22Rv1 (cell line): ENCODE measurements at regions not wholly inside any gene's neighbourhood (a gene's known extent, or its start where the extent isn't known, plus 50 kb on each side); places are given as distances from the start of the nearest gene placed in this dataset.

Source experiments
- H3K27ac ChIP-seq: fragments of 450-650 bp; 2 replicates; pipeline ENCODE4 v1.5.1; 2017
- CTCF ChIP-seq: fragments of 450-650 bp; IDR thresholded peaks from 2 replicates; pipeline ENCODE4 v1.5.1; 2017; ENCODE audit warnings: mild to moderate bottlenecking
- ZFX ChIP-seq: fragments of 450-650 bp; IDR thresholded peaks from 2 replicates; pipeline ENCODE4 v1.6.1; 2017; ENCODE audit warnings: antibody characterized with exemption, borderline replicate concordance

DNA sequence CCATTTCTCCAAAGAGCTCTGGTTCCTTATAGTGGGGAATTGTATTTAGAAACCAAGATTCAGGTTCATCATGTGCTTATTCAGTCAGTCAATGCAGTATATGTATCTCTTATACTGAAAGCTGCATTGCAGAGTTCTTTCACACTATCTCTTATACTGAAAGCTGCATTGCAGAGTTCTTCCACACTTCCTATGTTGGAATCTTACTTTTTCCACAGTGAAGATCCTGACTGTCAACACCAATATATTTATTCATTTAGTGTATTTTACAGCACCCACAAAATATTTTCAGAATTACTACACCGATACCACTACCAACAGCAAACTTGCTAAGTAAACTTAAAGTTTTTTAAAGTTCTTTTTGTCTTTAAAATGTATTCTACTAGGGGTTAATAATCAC is 349.3 kb upstream of the MMS22L start:
- no peak overlapping the region for H3K27ac ChIP-seq
- TF ChIP-seq CTCF (no peak), ZFX (no peak)

- H3K27ac ChIP-seq, result no peak overlapping the region
- no peak for TF ChIP-seq CTCF
- TF ChIP-seq ZFX, result no peak
Observed at GRCh38 chr6:97639702-97640101, 356.7 kb upstream of the MMS22L start.

DNA sequence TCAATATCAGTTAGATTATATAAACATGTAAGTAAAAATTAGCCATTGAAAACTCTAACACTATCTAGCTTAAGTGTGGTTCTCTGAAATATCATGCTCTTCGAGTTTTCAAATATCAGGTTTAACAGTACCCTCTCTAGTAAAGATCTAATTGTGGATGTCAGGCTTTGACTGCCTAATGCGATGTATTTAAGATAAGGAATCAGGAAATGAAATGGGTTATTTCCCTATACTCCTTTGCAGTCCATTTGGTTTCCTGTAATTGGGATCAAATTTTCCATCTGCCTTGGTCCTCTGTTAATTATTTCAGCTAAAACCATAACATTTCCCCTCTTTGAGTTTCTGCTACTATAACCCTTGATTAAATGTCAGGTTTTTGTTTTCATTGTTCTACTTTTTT is 361.3 kb upstream of the MMS22L start:
- H3K27ac ChIP-seq, result no peak overlapping the region
- no peak for TF ChIP-seq CTCF
- TF ChIP-seq ZFX, result no peak

- TF ChIP-seq CTCF (no peak), ZFX (no peak)
- no peak overlapping the region for H3K27ac ChIP-seq
Observed at GRCh38 chr6:97645757-97646156, 362.7 kb upstream of the MMS22L start.

DNA sequence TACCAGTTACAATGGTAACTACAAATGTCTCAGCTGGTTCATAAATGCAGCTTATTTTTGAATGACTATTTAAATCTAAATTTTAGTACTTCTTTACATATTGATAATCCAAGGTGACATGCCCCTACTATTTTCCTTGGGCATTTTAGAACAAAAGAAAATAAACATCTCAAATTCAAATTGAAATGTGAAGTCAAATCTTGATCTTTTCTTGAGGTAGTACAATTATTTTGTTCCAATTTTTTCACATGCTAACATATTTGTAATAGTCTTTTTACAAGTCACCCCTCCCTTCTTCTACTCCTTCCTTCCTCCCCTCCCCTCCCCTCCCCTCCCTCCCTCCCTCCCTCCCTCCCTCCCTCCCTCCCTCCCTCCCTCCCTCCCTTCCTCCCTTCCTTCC is 370.1 kb upstream of the MMS22L start:
- TF ChIP-seq ZFX (no peak), CTCF (no peak)
- no peak overlapping the region for H3K27ac ChIP-seq

DNA sequence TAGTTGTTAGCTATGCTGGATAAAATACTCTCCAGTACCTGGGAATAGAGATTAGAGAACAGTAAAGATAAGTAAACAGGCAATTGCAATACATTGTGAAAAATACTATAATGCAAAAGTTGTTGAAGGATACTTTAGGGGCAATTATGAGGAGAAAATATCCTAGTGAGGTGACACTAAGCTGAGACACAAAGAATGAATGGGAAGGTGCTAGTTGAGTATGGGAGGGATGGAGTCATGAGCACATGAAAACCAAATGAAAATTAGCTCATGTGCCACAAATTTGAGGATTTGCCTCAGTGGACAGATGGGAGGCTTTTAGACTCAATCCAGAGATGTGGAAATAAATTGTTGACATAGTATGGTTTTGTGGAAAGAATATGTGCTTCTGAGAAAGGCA is 370.5 kb upstream of the MMS22L start:
- no peak for TF ChIP-seq CTCF
- no peak overlapping the region for H3K27ac ChIP-seq

DNA sequence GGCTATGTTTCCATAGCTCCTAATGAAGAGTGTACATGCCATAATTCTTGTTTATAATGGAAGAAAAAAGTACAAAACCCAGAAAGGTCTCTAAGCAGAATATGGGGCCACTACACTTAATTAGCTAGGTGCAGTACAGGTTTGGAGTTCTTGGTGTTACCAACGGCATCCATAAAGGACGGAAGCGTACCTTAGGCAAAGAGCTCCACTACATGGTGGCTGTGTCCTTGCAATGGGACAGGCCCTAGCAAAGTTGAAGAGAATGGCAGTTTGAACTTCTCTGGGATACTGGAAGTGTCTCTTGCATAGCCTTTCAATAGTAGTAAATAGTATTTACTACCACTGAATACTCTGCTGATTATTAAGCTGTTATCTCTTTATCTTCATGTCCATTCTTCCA is 371.7 kb upstream of the MMS22L start:
- TF ChIP-seq CTCF (no peak), ZFX (no peak)
- H3K27ac ChIP-seq, result no peak overlapping the region

- H3K27ac ChIP-seq, result no peak overlapping the region
- TF ChIP-seq ZFX (no peak), CTCF (no peak)
Observed at GRCh38 chr6:97656236-97656635, 373.2 kb upstream of the MMS22L start.
